ENCODE measurements at regions not wholly inside any gene's neighbourhood (a gene's known extent, or its start where the extent isn't known, plus 50 kb on each side); places are given as distances from the start of the nearest gene placed in this dataset.

DNA sequence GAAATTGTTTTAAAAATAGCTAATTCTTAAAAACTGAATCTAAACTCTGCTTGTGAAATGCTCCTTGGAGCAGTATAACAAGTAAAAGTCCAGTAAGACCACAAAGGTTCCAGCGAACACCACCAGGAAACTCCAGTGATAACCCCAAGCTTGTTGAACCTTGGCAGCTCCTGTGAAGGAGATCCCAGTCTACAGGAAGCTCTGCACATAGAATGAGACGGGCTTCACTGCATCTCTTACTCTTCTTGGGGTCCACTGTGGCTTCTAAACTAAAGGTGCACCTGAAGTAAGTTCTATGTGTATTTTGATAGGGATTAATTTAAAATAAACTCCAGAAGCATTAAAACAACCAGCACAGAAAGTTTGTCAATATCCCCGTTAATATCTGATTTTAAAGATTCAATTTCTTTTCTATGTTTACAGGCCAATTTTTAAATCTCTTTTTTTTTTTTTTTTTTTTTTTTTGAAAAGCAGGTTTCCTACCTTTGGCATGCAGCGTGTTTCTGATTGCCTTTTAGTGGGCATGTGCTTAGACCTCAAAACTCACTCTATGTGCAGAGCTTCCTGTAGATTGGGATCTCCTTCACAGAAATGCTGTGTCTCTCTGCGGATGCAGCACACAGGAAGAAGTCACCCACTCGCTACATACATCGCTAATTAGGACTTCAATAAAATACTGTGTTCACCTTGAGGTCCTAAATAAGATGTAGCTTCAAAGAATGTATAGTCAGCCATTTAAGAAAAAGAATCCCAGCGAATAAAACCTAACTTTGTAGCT, 508.5 kb downstream of the KLF12 start:
- H3K4me2 ChIP-seq (ENCODE audit: low read length) = no peak overlapping the region
- H3K36me3 ChIP-seq (ENCODE audit: control insufficient read depth, insufficient read depth, low read length) = no peaks in the 10 kb centered on the region
- H3K9me3 ChIP-seq (ENCODE audit: control insufficient read depth, low read length) = no peaks in the 10 kb centered on the region
- H3K4me3 ChIP-seq (ENCODE audit: low read depth, low read length) = no peak overlapping the region
- no peaks in the 10 kb centered on the region for H3K27me3 ChIP-seq (ENCODE audit: control insufficient read depth, insufficient read depth, low read length)
- no peak overlapping the region for H3K9ac ChIP-seq
- H3K4me1 ChIP-seq = no peaks in the 10 kb centered on the region
- H3K79me2 ChIP-seq = no peaks in the 10 kb centered on the region
- no peak overlapping the region for H2AFZ ChIP-seq
- no peak overlapping the region for H3K27ac ChIP-seq
- TF ChIP-seq, protein P1, sequence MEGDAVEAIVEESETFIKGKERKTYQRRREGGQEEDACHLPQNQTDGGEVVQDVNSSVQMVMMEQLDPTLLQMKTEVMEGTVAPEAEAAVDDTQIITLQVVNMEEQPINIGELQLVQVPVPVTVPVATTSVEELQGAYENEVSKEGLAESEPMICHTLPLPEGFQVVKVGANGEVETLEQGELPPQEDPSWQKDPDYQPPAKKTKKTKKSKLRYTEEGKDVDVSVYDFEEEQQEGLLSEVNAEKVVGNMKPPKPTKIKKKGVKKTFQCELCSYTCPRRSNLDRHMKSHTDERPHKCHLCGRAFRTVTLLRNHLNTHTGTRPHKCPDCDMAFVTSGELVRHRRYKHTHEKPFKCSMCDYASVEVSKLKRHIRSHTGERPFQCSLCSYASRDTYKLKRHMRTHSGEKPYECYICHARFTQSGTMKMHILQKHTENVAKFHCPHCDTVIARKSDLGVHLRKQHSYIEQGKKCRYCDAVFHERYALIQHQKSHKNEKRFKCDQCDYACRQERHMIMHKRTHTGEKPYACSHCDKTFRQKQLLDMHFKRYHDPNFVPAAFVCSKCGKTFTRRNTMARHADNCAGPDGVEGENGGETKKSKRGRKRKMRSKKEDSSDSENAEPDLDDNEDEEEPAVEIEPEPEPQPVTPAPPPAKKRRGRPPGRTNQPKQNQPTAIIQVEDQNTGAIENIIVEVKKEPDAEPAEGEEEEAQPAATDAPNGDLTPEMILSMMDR (IDR thresholded peaks at IDR 0.05) = no peak

DNA sequence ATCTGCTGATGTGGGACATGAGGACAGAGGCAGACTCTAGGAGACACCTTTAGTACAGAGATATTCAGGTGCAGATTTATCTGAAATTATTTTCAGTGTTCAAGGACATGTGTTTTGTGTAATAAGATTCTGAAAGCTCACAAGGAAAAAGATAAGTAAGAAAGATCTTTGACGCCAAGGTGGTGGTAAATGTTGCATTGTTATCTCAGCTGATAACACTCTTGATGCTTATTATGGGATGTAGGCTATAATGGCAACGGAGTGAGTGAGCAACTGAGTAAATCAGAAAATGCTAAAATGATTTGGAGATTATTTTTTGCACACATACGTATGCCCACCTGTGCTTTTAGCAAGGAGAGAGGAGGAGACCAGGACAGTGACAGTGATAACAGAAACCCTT, 510.9 kb downstream of the KLF12 start:
- no peak overlapping the region for H3K4me3 ChIP-seq (ENCODE audit: low read depth, low read length)
- TF ChIP-seq, protein P1 (IDR thresholded peaks at IDR 0.05) = no peak
- H3K9me3 ChIP-seq (ENCODE audit: control insufficient read depth, low read length) = no peaks in the 10 kb centered on the region
- H3K79me2 ChIP-seq = no peaks in the 10 kb centered on the region
- H3K4me2 ChIP-seq (ENCODE audit: low read length) = no peak overlapping the region
- no peaks in the 10 kb centered on the region for H3K4me1 ChIP-seq
- H2AFZ ChIP-seq = no peak overlapping the region
- H3K9ac ChIP-seq = no peak overlapping the region
- no peak overlapping the region for H3K27ac ChIP-seq
- no peaks in the 10 kb centered on the region for H3K27me3 ChIP-seq (ENCODE audit: control insufficient read depth, insufficient read depth, low read length)
- no peaks in the 10 kb centered on the region for H3K36me3 ChIP-seq (ENCODE audit: control insufficient read depth, insufficient read depth, low read length)

DNA sequence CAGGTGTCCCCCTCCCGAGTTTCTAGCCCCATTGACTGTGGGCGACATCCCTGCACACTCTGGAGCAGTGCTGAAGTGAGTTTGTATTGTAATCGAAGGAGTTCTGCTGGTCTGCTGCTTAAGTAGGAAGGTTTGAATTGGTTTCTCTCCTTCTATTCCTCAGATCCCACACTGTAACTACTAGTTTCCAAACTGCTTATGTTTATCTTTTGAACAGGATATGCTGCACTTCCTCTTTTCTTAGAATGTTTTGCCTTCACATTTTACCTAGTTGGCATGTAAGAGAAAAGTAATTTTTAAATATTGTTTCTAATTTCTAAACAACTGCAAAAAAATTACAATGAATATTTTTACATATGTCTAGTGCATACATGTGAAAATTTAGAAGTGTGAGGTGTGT, 511.8 kb downstream of the KLF12 start:
- H3K9me3 ChIP-seq (ENCODE audit: control insufficient read depth, low read length) = no peaks in the 10 kb centered on the region
- no peaks in the 10 kb centered on the region for H3K27me3 ChIP-seq (ENCODE audit: control insufficient read depth, insufficient read depth, low read length)
- no peak overlapping the region for H3K4me2 ChIP-seq (ENCODE audit: low read length)
- H3K79me2 ChIP-seq = no peaks in the 10 kb centered on the region
- TF ChIP-seq, protein P1 (IDR thresholded peaks at IDR 0.05) = no peak
- H3K4me3 ChIP-seq (ENCODE audit: low read depth, low read length) = no peak overlapping the region
- H3K9ac ChIP-seq = no peak overlapping the region
- H3K27ac ChIP-seq = no peak overlapping the region
- H3K4me1 ChIP-seq = no peaks in the 10 kb centered on the region
- H3K36me3 ChIP-seq (ENCODE audit: control insufficient read depth, insufficient read depth, low read length) = no peaks in the 10 kb centered on the region
- H2AFZ ChIP-seq = no peak overlapping the region

DNA sequence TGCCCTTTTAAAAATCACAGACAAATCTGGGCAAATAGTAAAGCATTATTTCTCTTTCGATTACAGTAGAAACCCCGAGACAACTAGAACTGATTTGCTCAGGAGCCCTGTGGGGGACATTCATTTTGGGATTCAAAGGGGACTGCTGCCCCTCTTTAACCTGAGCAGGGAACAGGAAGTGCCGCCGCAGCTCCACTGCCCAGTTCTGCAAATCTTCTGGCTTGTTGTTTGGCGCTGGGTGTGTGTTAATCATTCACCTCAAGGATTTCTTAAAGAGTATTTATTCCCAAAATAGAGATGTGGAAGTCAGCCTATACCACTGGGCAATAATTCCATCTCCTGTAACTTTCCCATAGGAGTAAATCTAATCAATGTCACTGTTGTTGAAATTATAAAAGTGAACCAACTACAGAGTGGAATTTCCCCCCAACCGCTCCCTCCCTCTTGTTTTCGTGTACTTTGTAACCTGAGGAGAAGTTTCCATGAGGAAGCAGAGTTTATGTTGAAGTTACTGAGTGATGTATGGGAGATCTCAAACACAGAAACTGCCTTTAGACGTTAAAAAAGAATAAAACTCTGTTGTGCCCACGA, 515.8 kb downstream of the KLF12 start:
- Histone ChIP-seq H3K9ac (no peak overlapping the region), H3K27ac (no peak overlapping the region), H3K4me1 (no peaks in the 10 kb centered on the region), H2AFZ (no peak overlapping the region), H3K36me3 (ENCODE audit: control insufficient read depth, insufficient read depth, low read length) (no peaks in the 10 kb centered on the region), H3K79me2 (no peaks in the 10 kb centered on the region), H3K27me3 (ENCODE audit: control insufficient read depth, insufficient read depth, low read length) (no peaks in the 10 kb centered on the region), H3K4me3 (ENCODE audit: low read depth, low read length) (no peak overlapping the region), H3K4me2 (ENCODE audit: low read length) (no peak overlapping the region), H3K9me3 (ENCODE audit: control insufficient read depth, low read length) (no peaks in the 10 kb centered on the region)
- TF ChIP-seq, protein P1 (IDR thresholded peaks at IDR 0.05) = no peak

DNA sequence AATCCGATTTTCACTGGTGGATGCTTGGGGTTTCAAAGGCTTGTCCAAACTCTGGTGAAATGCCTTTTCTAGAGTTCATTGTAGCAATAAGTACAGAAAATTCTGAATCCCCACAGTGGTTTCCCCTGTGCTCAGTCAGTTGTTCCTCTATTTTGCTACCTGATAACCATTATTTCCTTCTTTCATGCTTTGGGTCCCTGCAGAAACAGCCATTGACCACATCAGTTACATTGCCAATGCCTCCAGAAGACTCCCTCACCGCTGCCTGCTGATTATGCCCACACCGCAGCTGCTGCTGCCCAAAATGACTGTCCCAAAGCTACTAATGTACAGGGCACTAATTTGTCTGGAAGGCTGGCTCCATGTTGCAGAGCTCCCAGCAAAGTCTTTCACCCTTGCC, 517.3 kb downstream of the KLF12 start:
- H2AFZ ChIP-seq = no peak overlapping the region
- no peaks in the 10 kb centered on the region for H3K9me3 ChIP-seq (ENCODE audit: control insufficient read depth, low read length)
- H3K36me3 ChIP-seq (ENCODE audit: control insufficient read depth, insufficient read depth, low read length) = no peaks in the 10 kb centered on the region
- TF ChIP-seq, protein P1 (IDR thresholded peaks at IDR 0.05) = no peak
- H3K4me3 ChIP-seq (ENCODE audit: low read depth, low read length) = no peak overlapping the region
- H3K79me2 ChIP-seq = no peaks in the 10 kb centered on the region
- no peaks in the 10 kb centered on the region for H3K27me3 ChIP-seq (ENCODE audit: control insufficient read depth, insufficient read depth, low read length)
- H3K4me1 ChIP-seq = no peaks in the 10 kb centered on the region
- no peak overlapping the region for H3K9ac ChIP-seq
- H3K4me2 ChIP-seq (ENCODE audit: low read length) = no peak overlapping the region
- no peak overlapping the region for H3K27ac ChIP-seq
